ENCODE measurements at regions not wholly inside any gene's neighbourhood (a gene's known extent, or its start where the extent isn't known, plus 50 kb on each side); places are given as distances from the start of the nearest gene placed in this dataset.
"Not testable (repeated sequence)": the region's sequence is repeated elsewhere in the genome, so short reads cannot be mapped to it uniquely, and the experiment has no call there.

DNA sequence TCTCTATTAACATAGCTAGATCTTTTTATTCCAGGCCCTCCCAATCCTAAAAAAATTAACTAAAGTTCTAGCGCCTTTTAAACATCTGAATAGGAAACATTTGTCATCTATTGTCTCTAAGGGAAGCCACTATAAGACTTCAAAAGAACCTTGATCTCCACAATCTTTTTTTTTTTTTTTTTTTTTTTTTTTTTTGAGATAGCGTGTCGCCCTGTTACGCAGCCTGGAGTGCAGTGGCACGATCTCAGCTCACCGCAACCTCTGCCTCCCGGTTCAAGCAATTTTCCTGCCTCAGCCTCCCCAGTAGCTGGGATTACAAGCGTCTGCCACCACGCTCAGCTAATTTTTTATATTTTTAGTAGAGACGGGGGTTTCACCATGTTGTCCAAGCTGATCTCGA, 526.5 kb upstream of the HTR2C start:
- TF ChIP-seq, protein P1, sequence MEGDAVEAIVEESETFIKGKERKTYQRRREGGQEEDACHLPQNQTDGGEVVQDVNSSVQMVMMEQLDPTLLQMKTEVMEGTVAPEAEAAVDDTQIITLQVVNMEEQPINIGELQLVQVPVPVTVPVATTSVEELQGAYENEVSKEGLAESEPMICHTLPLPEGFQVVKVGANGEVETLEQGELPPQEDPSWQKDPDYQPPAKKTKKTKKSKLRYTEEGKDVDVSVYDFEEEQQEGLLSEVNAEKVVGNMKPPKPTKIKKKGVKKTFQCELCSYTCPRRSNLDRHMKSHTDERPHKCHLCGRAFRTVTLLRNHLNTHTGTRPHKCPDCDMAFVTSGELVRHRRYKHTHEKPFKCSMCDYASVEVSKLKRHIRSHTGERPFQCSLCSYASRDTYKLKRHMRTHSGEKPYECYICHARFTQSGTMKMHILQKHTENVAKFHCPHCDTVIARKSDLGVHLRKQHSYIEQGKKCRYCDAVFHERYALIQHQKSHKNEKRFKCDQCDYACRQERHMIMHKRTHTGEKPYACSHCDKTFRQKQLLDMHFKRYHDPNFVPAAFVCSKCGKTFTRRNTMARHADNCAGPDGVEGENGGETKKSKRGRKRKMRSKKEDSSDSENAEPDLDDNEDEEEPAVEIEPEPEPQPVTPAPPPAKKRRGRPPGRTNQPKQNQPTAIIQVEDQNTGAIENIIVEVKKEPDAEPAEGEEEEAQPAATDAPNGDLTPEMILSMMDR (conservative IDR thresholded peaks at IDR 0.05; ENCODE audit: low read depth in 2 of 2) = not testable (repeated sequence)
- not testable (repeated sequence) for TF ChIP-seq EZH2 (IDR thresholded peaks at IDR 0.05; ENCODE audit: low read depth, unreplicated experiment); JUNB (IDR thresholded peaks at IDR 0.05; ENCODE audit: unreplicated experiment); POLR2AphosphoS5 (IDR thresholded peaks at IDR 0.05; ENCODE audit: low read depth); CREB1 (CRISPR knock-in tag; IDR thresholded peaks at IDR 0.05; ENCODE audit: low read depth); EZH2phosphoT487 (IDR thresholded peaks at IDR 0.05; ENCODE audit: unreplicated experiment); ZNF331 (CRISPR knock-in tag; IDR thresholded peaks at IDR 0.05; ENCODE audit: low read depth); STAT1 (IDR thresholded peaks at IDR 0.05; ENCODE audit: unreplicated experiment)
- TF ChIP-seq, protein P2, sequence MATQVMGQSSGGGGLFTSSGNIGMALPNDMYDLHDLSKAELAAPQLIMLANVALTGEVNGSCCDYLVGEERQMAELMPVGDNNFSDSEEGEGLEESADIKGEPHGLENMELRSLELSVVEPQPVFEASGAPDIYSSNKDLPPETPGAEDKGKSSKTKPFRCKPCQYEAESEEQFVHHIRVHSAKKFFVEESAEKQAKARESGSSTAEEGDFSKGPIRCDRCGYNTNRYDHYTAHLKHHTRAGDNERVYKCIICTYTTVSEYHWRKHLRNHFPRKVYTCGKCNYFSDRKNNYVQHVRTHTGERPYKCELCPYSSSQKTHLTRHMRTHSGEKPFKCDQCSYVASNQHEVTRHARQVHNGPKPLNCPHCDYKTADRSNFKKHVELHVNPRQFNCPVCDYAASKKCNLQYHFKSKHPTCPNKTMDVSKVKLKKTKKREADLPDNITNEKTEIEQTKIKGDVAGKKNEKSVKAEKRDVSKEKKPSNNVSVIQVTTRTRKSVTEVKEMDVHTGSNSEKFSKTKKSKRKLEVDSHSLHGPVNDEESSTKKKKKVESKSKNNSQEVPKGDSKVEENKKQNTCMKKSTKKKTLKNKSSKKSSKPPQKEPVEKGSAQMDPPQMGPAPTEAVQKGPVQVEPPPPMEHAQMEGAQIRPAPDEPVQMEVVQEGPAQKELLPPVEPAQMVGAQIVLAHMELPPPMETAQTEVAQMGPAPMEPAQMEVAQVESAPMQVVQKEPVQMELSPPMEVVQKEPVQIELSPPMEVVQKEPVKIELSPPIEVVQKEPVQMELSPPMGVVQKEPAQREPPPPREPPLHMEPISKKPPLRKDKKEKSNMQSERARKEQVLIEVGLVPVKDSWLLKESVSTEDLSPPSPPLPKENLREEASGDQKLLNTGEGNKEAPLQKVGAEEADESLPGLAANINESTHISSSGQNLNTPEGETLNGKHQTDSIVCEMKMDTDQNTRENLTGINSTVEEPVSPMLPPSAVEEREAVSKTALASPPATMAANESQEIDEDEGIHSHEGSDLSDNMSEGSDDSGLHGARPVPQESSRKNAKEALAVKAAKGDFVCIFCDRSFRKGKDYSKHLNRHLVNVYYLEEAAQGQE (IDR thresholded peaks at IDR 0.05; ENCODE audit: unreplicated experiment) = not testable (repeated sequence)
- TF ChIP-seq, protein P3, sequence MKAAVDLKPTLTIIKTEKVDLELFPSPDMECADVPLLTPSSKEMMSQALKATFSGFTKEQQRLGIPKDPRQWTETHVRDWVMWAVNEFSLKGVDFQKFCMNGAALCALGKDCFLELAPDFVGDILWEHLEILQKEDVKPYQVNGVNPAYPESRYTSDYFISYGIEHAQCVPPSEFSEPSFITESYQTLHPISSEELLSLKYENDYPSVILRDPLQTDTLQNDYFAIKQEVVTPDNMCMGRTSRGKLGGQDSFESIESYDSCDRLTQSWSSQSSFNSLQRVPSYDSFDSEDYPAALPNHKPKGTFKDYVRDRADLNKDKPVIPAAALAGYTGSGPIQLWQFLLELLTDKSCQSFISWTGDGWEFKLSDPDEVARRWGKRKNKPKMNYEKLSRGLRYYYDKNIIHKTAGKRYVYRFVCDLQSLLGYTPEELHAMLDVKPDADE (IDR thresholded peaks at IDR 0.05) = not testable (repeated sequence)
- TF ChIP-seq NANOG (IDR thresholded peaks at IDR 0.05; ENCODE audit: borderline replicate concordance) = 0 out of 2 replicates have a peak, but pooled peaks have one; percentile 14
- TF ChIP-seq, protein P4, sequence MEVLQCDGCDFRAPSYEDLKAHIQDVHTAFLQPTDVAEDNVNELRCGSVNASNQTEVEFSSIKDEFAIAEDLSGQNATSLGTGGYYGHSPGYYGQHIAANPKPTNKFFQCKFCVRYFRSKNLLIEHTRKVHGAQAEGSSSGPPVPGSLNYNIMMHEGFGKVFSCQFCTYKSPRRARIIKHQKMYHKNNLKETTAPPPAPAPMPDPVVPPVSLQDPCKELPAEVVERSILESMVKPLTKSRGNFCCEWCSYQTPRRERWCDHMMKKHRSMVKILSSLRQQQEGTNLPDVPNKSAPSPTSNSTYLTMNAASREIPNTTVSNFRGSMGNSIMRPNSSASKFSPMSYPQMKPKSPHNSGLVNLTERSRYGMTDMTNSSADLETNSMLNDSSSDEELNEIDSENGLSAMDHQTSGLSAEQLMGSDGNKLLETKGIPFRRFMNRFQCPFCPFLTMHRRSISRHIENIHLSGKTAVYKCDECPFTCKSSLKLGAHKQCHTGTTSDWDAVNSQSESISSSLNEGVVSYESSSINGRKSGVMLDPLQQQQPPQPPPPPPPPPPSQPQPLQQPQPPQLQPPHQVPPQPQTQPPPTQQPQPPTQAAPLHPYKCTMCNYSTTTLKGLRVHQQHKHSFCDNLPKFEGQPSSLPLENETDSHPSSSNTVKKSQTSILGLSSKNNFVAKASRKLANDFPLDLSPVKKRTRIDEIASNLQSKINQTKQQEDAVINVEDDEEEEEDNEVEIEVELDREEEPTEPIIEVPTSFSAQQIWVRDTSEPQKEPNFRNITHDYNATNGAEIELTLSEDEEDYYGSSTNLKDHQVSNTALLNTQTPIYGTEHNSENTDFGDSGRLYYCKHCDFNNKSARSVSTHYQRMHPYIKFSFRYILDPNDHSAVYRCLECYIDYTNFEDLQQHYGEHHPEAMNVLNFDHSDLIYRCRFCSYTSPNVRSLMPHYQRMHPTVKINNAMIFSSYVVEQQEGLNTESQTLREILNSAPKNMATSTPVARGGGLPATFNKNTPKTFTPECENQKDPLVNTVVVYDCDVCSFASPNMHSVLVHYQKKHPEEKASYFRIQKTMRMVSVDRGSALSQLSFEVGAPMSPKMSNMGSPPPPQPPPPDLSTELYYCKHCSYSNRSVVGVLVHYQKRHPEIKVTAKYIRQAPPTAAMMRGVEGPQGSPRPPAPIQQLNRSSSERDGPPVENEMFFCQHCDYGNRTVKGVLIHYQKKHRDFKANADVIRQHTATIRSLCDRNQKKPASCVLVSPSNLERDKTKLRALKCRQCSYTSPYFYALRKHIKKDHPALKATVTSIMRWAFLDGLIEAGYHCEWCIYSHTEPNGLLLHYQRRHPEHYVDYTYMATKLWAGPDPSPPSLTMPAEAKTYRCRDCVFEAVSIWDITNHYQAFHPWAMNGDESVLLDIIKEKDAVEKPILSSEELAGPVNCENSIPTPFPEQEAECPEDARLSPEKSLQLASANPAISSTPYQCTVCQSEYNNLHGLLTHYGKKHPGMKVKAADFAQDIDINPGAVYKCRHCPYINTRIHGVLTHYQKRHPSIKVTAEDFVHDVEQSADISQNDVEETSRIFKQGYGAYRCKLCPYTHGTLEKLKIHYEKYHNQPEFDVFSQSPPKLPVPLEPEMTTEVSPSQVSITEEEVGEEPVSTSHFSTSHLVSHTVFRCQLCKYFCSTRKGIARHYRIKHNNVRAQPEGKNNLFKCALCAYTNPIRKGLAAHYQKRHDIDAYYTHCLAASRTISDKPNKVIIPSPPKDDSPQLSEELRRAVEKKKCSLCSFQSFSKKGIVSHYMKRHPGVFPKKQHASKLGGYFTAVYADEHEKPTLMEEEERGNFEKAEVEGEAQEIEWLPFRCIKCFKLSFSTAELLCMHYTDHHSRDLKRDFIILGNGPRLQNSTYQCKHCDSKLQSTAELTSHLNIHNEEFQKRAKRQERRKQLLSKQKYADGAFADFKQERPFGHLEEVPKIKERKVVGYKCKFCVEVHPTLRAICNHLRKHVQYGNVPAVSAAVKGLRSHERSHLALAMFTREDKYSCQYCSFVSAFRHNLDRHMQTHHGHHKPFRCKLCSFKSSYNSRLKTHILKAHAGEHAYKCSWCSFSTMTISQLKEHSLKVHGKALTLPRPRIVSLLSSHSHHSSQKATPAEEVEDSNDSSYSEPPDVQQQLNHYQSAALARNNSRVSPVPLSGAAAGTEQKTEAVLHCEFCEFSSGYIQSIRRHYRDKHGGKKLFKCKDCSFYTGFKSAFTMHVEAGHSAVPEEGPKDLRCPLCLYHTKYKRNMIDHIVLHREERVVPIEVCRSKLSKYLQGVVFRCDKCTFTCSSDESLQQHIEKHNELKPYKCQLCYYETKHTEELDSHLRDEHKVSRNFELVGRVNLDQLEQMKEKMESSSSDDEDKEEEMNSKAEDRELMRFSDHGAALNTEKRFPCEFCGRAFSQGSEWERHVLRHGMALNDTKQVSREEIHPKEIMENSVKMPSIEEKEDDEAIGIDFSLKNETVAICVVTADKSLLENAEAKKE (CRISPR knock-in tag; IDR thresholded peaks at IDR 0.05) = not testable (repeated sequence)

Data from GM23338 (cell line).